DOHH2 (cell line): ENCODE measurements at regions not wholly inside any gene's neighbourhood (a gene's known extent, or its start where the extent isn't known, plus 50 kb on each side); places are given as distances from the start of the nearest gene placed in this dataset.

ENCODE experiments used
- EZH2phosphoT487 ChIP-seq: fragments of 200-600 bp; sonication (generic); IDR thresholded peaks from 2 replicates; pipeline ENCODE4 v1.6.1; 2017; ENCODE audit warnings: borderline replicate concordance, mild to moderate bottlenecking, antibody characterized with exemption, low read length, moderate library complexity, mixed read lengths
- TF ChIP-seq, protein P1 (sequence below): fragments of 200-600 bp; sonication (generic); IDR thresholded peaks from one replicate; pipeline ENCODE4 v1.5.1; 2014; ENCODE audit warnings: antibody characterized with exemption, mild to moderate bottlenecking, low read depth, low read length; ENCODE audit not compliant: poor library complexity, severe bottlenecking

DNA sequence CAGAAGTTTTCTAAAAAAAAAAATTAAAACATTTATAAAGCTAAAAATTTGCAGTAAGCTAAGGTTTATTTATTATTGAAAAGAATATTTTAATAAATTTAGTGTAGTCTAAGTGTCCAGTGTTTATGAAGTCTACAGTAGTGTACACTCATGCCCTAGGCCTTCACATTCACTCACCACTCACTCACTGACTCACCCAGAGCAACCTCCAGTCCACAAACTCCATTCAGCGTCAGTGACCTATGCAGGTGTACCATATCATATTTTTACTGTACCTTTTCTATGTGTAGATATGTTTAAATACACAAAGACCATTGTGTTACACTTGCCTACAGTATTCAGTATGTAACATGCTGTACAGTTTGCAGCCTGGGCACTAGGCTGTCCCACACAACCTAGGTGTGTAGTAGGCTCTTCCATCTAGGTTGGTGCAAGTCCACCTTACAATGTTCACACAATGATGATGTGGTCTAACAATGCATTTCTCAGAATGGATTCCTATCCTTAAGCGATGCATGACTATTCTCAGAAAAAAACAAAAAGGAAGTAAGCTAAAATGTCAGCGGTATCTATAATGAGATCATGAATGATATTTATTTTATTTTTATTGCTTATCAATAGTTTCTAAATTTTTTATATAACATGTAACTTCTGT lies 336.7 kb downstream of the AGTPBP1 start:
- TF ChIP-seq, protein P1, sequence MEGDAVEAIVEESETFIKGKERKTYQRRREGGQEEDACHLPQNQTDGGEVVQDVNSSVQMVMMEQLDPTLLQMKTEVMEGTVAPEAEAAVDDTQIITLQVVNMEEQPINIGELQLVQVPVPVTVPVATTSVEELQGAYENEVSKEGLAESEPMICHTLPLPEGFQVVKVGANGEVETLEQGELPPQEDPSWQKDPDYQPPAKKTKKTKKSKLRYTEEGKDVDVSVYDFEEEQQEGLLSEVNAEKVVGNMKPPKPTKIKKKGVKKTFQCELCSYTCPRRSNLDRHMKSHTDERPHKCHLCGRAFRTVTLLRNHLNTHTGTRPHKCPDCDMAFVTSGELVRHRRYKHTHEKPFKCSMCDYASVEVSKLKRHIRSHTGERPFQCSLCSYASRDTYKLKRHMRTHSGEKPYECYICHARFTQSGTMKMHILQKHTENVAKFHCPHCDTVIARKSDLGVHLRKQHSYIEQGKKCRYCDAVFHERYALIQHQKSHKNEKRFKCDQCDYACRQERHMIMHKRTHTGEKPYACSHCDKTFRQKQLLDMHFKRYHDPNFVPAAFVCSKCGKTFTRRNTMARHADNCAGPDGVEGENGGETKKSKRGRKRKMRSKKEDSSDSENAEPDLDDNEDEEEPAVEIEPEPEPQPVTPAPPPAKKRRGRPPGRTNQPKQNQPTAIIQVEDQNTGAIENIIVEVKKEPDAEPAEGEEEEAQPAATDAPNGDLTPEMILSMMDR = no peak
- no peak for TF ChIP-seq EZH2phosphoT487
